ENCODE measurements at regions not wholly inside any gene's neighbourhood (a gene's known extent, or its start where the extent isn't known, plus 50 kb on each side); places are given as distances from the start of the nearest gene placed in this dataset.

GRCh38 chr15:69810431-69811354 lies 287.0 kb downstream of the TLE3 start:
- DNase-seq (ENCODE audit: low read depth in 2 of 2) = no peak

- DNase-seq (ENCODE audit: low read depth in 2 of 2) = no peak
Observed at GRCh38 chr15:69812861-69813261, 284.9 kb downstream of the TLE3 start.

DNA sequence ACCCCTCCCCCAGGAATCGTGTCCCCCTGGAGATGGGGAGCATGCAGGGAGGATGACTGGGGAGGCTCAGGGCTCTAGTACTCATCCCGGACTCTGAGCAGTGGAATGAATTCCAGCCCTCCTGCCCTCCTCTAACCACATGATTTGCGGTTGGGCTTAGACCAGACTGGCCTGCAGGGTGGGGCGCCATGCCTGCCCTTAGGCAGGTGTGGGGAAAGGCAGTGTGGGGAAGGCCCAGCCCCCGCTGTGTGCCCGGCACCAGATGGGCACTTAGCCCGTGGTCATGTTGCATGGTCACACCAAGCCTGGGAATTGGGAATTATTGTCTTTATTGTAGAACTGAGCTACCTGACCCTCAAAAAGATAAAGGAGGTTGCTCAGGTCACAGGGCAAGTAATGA lies 283.8 kb downstream of the TLE3 start:
- DNase-seq (ENCODE audit: low read depth in 2 of 2) = no peak

- no peak for DNase-seq (ENCODE audit: low read depth in 2 of 2)
Observed at GRCh38 chr15:69814932-69815331, 282.8 kb downstream of the TLE3 start.

DNA sequence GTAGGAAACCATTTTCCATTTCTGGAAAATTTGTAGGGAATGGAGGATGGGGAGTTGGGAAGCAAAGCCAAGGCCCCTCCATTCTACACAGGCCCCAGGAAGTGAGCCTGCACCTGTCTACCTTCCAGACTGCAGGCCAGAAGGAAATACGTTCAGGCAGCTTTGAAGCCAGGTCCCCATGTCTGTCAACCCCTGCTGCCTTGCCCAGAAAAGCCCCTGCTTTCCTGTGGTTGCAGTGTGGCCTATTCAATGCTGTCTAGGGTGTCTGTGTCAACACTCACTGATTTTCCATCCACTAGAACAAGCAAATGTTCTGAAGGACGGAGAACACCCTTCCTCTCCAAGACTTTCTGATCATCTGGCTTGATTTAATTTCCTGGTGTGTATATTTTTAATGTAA lies 281.9 kb downstream of the TLE3 start:
- no peak for DNase-seq (ENCODE audit: low read depth in 2 of 2)

- DNase-seq (ENCODE audit: low read depth in 2 of 2) = no peak
Observed at GRCh38 chr15:69816522-69816921, 281.2 kb downstream of the TLE3 start.

- no peak for DNase-seq (ENCODE audit: low read depth in 2 of 2)
Observed at GRCh38 chr15:69818529-69818928, 279.2 kb downstream of the TLE3 start.

DNA sequence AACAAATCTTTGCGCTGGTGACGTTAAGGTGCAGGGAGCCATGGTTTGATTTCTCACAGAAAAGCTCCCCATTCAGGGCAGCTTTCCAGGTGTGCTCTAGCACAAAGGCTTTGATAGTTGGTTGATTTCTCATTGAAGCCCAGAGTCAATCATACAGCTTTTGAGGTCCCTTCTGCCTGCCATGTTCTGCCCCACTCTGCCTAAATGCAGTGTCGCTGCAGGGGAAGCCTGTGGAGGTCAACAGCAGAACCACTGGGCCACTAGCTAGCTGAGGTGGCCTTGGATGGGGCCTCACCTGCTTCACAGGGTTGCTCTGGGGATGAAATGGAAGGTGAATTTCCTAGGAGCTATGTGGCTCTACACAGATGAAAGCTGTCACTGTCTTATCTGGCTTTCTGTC lies 278.3 kb downstream of the TLE3 start:
- DNase-seq (ENCODE audit: low read depth in 2 of 2) = no peak

DNA sequence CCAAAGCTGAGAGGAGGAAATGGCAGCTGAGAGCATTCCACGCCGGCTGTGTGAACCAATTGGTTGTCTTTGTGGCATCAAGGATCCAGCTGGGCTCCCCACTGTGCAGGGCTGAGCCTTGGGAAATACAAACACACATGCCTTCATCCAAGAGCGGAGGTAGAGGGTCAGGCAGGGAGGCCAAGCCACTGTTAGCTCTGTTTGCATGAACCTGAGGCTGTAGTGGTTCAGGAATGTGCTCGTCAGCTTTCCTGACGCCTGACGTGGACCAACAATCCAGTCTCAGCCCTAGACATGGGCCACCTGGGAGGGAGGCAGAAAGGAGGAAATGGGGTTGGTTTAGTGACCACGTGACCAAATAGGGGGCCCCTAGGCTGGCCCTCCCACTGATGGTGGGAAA lies 276.9 kb downstream of the TLE3 start:
- no peak for DNase-seq (ENCODE audit: low read depth in 2 of 2)

- DNase-seq (ENCODE audit: low read depth in 2 of 2) = peak; percentile 43 to 64
Observed at GRCh38 chr15:69823223-69823907, 274.4 kb downstream of the TLE3 start.

GRCh38 chr15:69824075-69824876 lies 273.4 kb downstream of the TLE3 start:
- DNase-seq (ENCODE audit: low read depth in 2 of 2) = no peak

DNA sequence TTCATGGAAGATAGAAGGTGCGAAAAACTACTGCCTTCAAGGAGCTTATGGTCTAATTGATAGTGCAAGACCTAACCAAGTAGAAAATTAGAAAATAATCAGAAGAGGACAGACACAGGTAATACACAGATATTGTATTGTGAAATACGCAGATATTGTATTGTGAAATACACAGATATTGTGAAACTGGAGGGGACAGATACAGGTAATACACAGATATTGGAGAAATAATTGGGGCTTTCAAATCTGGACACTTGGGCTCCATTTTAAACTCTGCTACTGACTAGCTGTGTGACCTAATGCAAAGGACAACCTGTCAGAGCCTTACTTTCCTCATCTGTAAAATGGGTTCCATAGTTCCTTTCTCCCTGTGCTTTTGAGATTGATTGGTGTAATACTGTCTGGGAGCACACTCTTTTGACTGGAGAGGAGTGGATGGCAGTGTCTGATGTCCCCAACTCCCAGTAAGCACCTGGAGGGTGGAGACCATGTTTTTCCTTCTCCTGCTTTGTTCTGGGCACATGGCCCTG lies 272.8 kb downstream of the TLE3 start:
- no peak for DNase-seq (ENCODE audit: low read depth in 2 of 2)

- DNase-seq (ENCODE audit: low read depth in 2 of 2) = no peak
Observed at GRCh38 chr15:69825941-69826818, 271.5 kb downstream of the TLE3 start.

DNA sequence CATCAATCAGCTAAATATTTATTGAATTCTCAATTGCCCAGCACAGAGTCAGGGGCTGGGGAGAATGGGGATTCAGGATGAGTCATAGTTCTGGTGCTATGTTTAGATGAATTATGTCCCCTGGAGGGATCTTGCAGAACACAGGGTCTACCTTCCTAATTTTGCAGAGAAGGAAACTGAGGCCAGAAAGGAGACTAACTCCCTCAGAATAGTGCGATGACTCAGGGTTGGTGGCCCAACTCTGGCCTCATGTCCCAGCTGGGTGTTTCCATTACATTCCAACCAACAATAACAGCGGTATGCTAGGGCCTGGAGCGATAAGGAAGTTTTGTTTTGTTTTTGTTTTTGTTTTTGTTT lies 270.9 kb downstream of the TLE3 start:
- no peak for DNase-seq (ENCODE audit: low read depth in 2 of 2)

DNA sequence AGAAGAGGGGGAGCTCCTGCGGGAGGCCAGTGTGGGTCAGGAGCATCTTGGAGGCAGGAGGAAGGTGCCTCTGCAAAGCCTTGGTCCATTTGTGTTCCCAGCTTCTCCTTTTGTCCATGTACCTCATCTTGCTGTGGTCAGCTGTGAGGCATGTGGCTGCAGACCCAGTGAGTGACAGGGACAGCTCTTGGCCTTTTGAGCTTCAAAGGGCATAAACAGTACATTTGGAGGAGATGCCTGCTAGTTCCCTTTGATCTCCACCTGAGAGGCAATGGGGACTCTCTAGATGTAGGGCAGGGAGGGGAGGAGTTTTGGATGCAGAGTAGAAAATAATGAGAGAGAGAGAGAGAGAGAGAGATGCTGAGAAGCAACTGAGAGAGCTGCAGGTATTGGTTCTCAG lies 270.0 kb downstream of the TLE3 start:
- no peak for DNase-seq (ENCODE audit: low read depth in 2 of 2)

- DNase-seq (ENCODE audit: low read depth in 2 of 2) = no peak
Observed at GRCh38 chr15:69828181-69828828, 269.4 kb downstream of the TLE3 start.

- DNase-seq (ENCODE audit: low read depth in 2 of 2) = no peak
Observed at GRCh38 chr15:69829974-69830373, 267.7 kb downstream of the TLE3 start.

- DNase-seq (ENCODE audit: low read depth in 2 of 2) = no peak
Observed at GRCh38 chr15:69830430-69830829, 267.3 kb downstream of the TLE3 start.

DNA sequence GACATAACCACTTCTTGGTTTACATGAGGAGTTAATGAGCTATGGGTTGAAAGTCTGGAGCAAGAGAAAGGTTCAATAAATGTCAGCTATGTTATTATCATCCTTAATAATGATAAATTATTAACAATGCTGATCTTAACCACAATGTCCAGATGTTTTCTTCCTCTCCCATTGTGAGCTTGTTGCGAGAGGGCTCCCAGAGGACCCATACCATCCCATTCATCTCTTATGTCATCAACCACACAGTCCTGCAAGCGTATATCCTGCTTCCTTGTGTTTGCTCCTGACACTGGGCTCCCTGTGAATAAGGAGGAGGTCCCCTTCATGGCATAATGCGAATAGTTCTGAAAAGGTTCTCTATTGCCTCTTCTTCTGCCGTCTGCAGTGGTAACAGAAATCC lies 266.8 kb downstream of the TLE3 start:
- no peak for DNase-seq (ENCODE audit: low read depth in 2 of 2)

DNA sequence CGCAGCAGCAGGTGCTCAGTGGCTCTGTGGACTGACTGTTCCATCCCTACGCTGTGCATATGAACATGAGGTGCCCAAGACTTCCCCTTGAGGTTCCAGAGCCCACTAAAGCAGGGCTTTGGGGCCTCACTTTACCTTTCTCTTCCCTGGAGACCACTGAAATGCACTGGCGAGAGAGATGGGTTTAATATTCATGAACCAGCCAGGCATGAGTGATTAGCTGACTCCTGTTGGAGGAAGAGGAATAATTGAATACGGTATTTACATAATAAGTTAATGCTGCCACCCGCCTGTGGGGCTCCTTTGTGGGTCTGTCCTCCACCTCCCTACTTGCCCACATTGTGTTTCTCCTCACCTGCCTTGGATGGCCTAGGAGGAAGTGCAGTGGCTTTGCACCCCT lies 263.4 kb downstream of the TLE3 start:
- DNase-seq (ENCODE audit: low read depth in 2 of 2) = no peak

Measured in dermis microvascular lymphatic vessel endothelial cell (primary cell).